SK-N-MC (cell line): ENCODE measurements at regions not wholly inside any gene's neighbourhood (a gene's known extent, or its start where the extent isn't known, plus 50 kb on each side); places are given as distances from the start of the nearest gene placed in this dataset.
"Not testable (repeated sequence)": the region's sequence is repeated elsewhere in the genome, so short reads cannot be mapped to it uniquely, and the experiment has no call there.

ENCODE experiments used
- DNase-seq: peaks from one replicate; pipeline ENCODE4 v3.0.0-alpha.2; 2011; ENCODE audit warnings: low read depth, low spot score
- H3K27ac ChIP-seq: fragments of 200-600 bp; sonication (generic); 2 replicates; pipeline ENCODE4 v1.5.1; 2016; ENCODE audit warnings: mixed run types
- H3K36me3 ChIP-seq: fragments of 200-600 bp; sonication (generic); 2 replicates; pipeline ENCODE4 v1.6.1; 2017; ENCODE audit warnings: antibody characterized with exemption, low read length, mixed read lengths; ENCODE audit not compliant: insufficient read depth
- H3K4me3 ChIP-seq: fragments of 200-600 bp; sonication (generic); 2 replicates; pipeline ENCODE4 v1.5.1; 2016
- H3K9ac ChIP-seq: fragments of 200-600 bp; sonication (generic); 2 replicates; pipeline ENCODE4 v1.8.0; 2017; ENCODE audit warnings: mixed run types, mixed read lengths; ENCODE audit not compliant: insufficient read length
- H3K9me3 ChIP-seq: fragments of 200-600 bp; sonication (generic); 2 replicates; pipeline ENCODE4 v1.6.1; 2017; ENCODE audit warnings: low read depth, mild to moderate bottlenecking, antibody characterized with exemption, low read length, moderate library complexity, mixed read lengths
- EZH2 ChIP-seq: fragments of 200-600 bp; sonication (generic); IDR thresholded peaks from one replicate; pipeline ENCODE4 v1.6.1; 2017; ENCODE audit warnings: antibody characterized with exemption
- FOXP2 ChIP-seq: optimal IDR thresholded peaks from 2 replicates; pipeline ENCODE3; 2011; ENCODE audit warnings: mild to moderate bottlenecking, moderate library complexity; ENCODE audit not compliant: insufficient read depth; ENCODE audit errors: extremely low read length, control extremely low read depth
- POLR2AphosphoS5 ChIP-seq: IDR thresholded peaks from 2 replicates; pipeline ENCODE4 v1.6.1; 2012; ENCODE audit warnings: mild to moderate bottlenecking, low read depth, low read length, borderline replicate concordance

- not testable (repeated sequence) for H3K4me3 ChIP-seq, H3K9ac ChIP-seq, H3K9me3 ChIP-seq, DNase-seq, H3K27ac ChIP-seq
- H3K36me3 ChIP-seq: peaks cover 78% of the 10 kb centered on the region
Measured at GRCh38 chr3:197618408-197618807, 62.6 kb upstream of the BDH1 start.

- no peak for TF ChIP-seq EZH2
- no peak for TF ChIP-seq FOXP2
- TF ChIP-seq POLR2AphosphoS5: no peak
- H3K27ac ChIP-seq: no peak overlapping the region
- no peak for DNase-seq
- H3K9me3 ChIP-seq: peaks cover 15% of the 10 kb centered on the region; the same call in 1 of the 2 replicates
- H3K4me3 ChIP-seq: no peak overlapping the region
- H3K36me3 ChIP-seq: peaks cover 87% of the 10 kb centered on the region
- no peak overlapping the region for H3K9ac ChIP-seq
Measured at GRCh38 chr3:197615430-197615829, 59.7 kb upstream of the BDH1 start.

GRCh38 chr3:197614134-197614533, 58.4 kb upstream of the BDH1 start:
- not testable (repeated sequence) for DNase-seq, H3K4me3 ChIP-seq, H3K9ac ChIP-seq
- Histone ChIP-seq H3K36me3 (peaks cover 81% of the 10 kb centered on the region), H3K9me3 (peaks cover 15% of the 10 kb centered on the region; the same call in 1 of the 2 replicates), H3K27ac (0 out of 2 replicates have a peak overlapping the region, but pooled peaks have one; percentile 47)

- peaks cover 15% of the 10 kb centered on the region; the same call in 1 of the 2 replicates for H3K9me3 ChIP-seq
- no peak overlapping the region for H3K4me3 ChIP-seq
- no peak overlapping the region for H3K27ac ChIP-seq
- TF ChIP-seq EZH2: no peak
- TF ChIP-seq POLR2AphosphoS5: no peak
- TF ChIP-seq FOXP2: no peak
- peaks cover 79% of the 10 kb centered on the region for H3K36me3 ChIP-seq
- no peak overlapping the region for H3K9ac ChIP-seq
- DNase-seq: no peak
Measured at GRCh38 chr3:197613199-197613598, 57.4 kb upstream of the BDH1 start.

GRCh38 chr3:197611255-197611654, 55.5 kb upstream of the BDH1 start:
- TF ChIP-seq EZH2: no peak
- no peak for TF ChIP-seq FOXP2
- no peak for TF ChIP-seq POLR2AphosphoS5
- H3K36me3 ChIP-seq: peaks cover 79% of the 10 kb centered on the region
- peaks cover 7% of the 10 kb centered on the region; the same call in 1 of the 2 replicates for H3K9me3 ChIP-seq
- H3K9ac ChIP-seq: no peak overlapping the region
- no peak for DNase-seq
- H3K27ac ChIP-seq: no peak overlapping the region
- no peak overlapping the region for H3K4me3 ChIP-seq

DNA sequence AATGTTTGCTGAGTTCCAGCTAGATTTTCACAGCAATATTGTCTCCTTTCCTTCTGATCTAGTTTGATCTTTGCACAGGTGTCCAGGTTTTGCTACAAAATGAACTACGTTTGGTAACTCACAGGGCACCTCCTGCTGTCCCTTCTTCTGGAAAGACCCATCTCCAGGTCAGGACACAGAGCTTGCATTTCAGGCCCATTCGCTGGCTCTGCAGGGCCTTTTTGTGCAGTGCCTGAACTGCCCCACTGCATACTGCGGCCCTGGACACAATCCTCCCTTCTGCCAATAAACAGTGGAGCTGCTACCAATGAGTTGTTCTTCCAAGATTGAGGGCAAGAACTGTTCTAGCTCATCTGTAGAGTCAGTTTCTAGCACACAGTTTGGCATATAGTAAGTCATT, 50.7 kb upstream of the BDH1 start:
- peaks cover 41% of the 10 kb centered on the region for H3K36me3 ChIP-seq
- no peak overlapping the region for H3K4me3 ChIP-seq
- peaks cover 7% of the 10 kb centered on the region; the same call in 1 of the 2 replicates for H3K9me3 ChIP-seq
- no peak overlapping the region for H3K27ac ChIP-seq
- no peak for DNase-seq
- no peak overlapping the region for H3K9ac ChIP-seq
- TF ChIP-seq POLR2AphosphoS5 (no peak), EZH2 (no peak), FOXP2 (no peak)
